Globus pallidus (tissue), 1 donor: ENCODE measurements at regions not wholly inside any gene's neighbourhood (a gene's known extent, or its start where the extent isn't known, plus 50 kb on each side); places are given as distances from the start of the nearest gene placed in this dataset.

Experiments
- DNase-seq: peaks from one replicate; pipeline ENCODE4 v3.0.0-alpha.2; 2015; ENCODE audit warnings: low spot score

- DNase-seq: peak; percentile 43
Observed at GRCh38 chr13:50071379-50071778, 56.1 kb downstream of the KCNRG start.

GRCh38 chr13:50072676-50073075 is 57.4 kb downstream of the KCNRG start:
- DNase-seq: no peak

GRCh38 chr13:50073340-50073739 is 58.1 kb downstream of the KCNRG start:
- no peak for DNase-seq

- DNase-seq: no peak
Observed at GRCh38 chr13:50074843-50075242, 59.6 kb downstream of the KCNRG start.

GRCh38 chr13:50075619-50076097 is 60.4 kb downstream of the KCNRG start:
- no peak for DNase-seq

- DNase-seq: no peak
Observed at GRCh38 chr13:50077431-50077830, 62.2 kb downstream of the KCNRG start.

GRCh38 chr13:50078231-50078894 is 63.1 kb downstream of the KCNRG start:
- no peak for DNase-seq

GRCh38 chr13:50078895-50079654 is 63.8 kb downstream of the KCNRG start:
- no peak for DNase-seq

GRCh38 chr13:50079655-50080202 is 64.5 kb downstream of the KCNRG start:
- no peak for DNase-seq

- peak; percentile 38 for DNase-seq
Observed at GRCh38 chr13:50080203-50080910, 65.1 kb downstream of the KCNRG start.

- no peak for DNase-seq
Observed at GRCh38 chr13:50080911-50081678, 65.9 kb downstream of the KCNRG start.

- peak; percentile 99 for DNase-seq
Observed at GRCh38 chr13:50081679-50082425, 66.6 kb downstream of the KCNRG start.

GRCh38 chr13:50082426-50083281 is 67.4 kb downstream of the KCNRG start:
- no peak for DNase-seq

GRCh38 chr13:50085063-50085462 is 69.8 kb downstream of the KCNRG start:
- DNase-seq: peak; percentile 69

- no peak for DNase-seq
Observed at GRCh38 chr13:50089633-50090032, 74.4 kb downstream of the KCNRG start.

GRCh38 chr13:50090211-50090610 is 75.0 kb downstream of the KCNRG start:
- no peak for DNase-seq

- DNase-seq: no peak
Observed at GRCh38 chr13:50094615-50095293, 79.5 kb downstream of the KCNRG start.

GRCh38 chr13:50098693-50099092 is 83.4 kb downstream of the KCNRG start:
- DNase-seq: no peak

GRCh38 chr13:50099473-50099872 is 84.2 kb downstream of the KCNRG start:
- DNase-seq: no peak
